Effector memory CD4-positive, alpha-beta T cell (primary cell): ENCODE measurements at regions not wholly inside any gene's neighbourhood (a gene's known extent, or its start where the extent isn't known, plus 50 kb on each side); places are given as distances from the start of the nearest gene placed in this dataset.

Experiments
- DNase-seq, 3 donors: peaks; one replicate each; pipeline ENCODE4 v3.0.0-alpha.2; 2020
- H3K27ac ChIP-seq: 2 replicates; pipeline ENCODE4 v1.7.0; 2013; ENCODE audit warnings: mild to moderate bottlenecking, low read length, moderate library complexity; ENCODE audit not compliant: insufficient read depth, poor library complexity, severe bottlenecking
- H3K27me3 ChIP-seq: replicated peaks from 2 replicates; pipeline ENCODE4 v1.7.0; 2013; ENCODE audit warnings: mild to moderate bottlenecking, low read length; ENCODE audit not compliant: insufficient read depth, control insufficient read depth, poor library complexity, severe bottlenecking
- H3K36me3 ChIP-seq: 2 replicates; pipeline ENCODE4 v1.7.0; 2013; ENCODE audit warnings: mild to moderate bottlenecking, low read length, moderate library complexity; ENCODE audit not compliant: control insufficient read depth, insufficient read depth
- H3K4me1 ChIP-seq: 2 replicates; pipeline ENCODE4 v1.7.0; 2013; ENCODE audit warnings: low read length, mild to moderate bottlenecking; ENCODE audit not compliant: control insufficient read depth, insufficient read depth, poor library complexity, severe bottlenecking
- H3K4me3 ChIP-seq: 2 replicates; pipeline ENCODE4 v1.7.0; 2013; ENCODE audit warnings: low read length, low read depth, mild to moderate bottlenecking; ENCODE audit not compliant: insufficient read depth, poor library complexity, severe bottlenecking
- H3K9me3 ChIP-seq: 2 replicates; pipeline ENCODE4 v1.7.0; 2013; ENCODE audit warnings: mild to moderate bottlenecking, low read length, moderate library complexity; ENCODE audit not compliant: control insufficient read depth

- no peak for DNase-seq
- no peak overlapping the region for H3K4me3 ChIP-seq
- no peaks in the 10 kb centered on the region for H3K4me1 ChIP-seq
- no peaks in the 10 kb centered on the region for H3K36me3 ChIP-seq
- no peaks in the 10 kb centered on the region for H3K27me3 ChIP-seq
- no peak overlapping the region for H3K27ac ChIP-seq
- no peaks in the 10 kb centered on the region for H3K9me3 ChIP-seq
These were observed 97.7 kb upstream of the TMEM170B start for GRCh38 chr6:11439876-11440275.

GRCh38 chr6:11439017-11439420, 98.5 kb upstream of the TMEM170B start:
- H3K27ac ChIP-seq = no peak overlapping the region

DNA sequence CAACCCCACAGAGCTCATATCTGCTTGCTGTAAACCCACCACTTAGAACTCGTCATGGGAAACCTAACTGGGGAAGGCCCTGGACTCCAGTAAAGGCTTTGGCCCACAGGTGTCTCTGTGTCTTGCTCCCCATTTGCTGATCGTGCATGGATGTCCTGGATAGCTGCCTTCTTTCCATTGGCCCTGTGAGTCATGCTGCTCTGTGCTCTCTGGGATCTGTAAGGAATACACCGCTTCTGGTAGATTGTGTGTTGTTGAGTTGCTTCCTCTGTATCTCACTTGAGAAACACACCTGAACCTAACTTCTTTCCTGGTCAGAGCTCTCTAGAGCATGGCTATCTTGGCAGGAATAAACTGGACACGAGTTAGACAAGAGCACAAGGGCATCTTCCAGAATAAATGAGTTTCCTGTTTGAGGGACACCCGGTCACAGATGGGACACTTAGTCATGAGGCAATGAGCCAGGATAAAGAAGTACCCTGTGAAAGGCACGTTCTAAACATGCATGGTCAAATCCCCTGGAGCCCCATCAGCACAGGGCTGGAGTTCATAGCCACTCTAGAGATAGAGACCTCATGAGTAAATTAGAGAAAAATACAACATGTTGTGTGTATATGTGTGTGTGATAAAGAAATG, 99.6 kb upstream of the TMEM170B start:
- Histone ChIP-seq H3K36me3 (no peaks in the 10 kb centered on the region), H3K27me3 (no peaks in the 10 kb centered on the region), H3K9me3 (no peaks in the 10 kb centered on the region), H3K27ac (no peak overlapping the region), H3K4me1 (no peaks in the 10 kb centered on the region), H3K4me3 (no peak overlapping the region)
- DNase-seq = no peak

More at GRCh38 chr6:11439017-11439420, 98.5 kb upstream of the TMEM170B start:
- DNase-seq = no peak
- Histone ChIP-seq H3K36me3 (no peaks in the 10 kb centered on the region), H3K9me3 (no peaks in the 10 kb centered on the region), H3K4me1 (no peaks in the 10 kb centered on the region), H3K27me3 (no peaks in the 10 kb centered on the region), H3K4me3 (no peak overlapping the region)

- no peak overlapping the region for H3K27ac ChIP-seq
- no peaks in the 10 kb centered on the region for H3K36me3 ChIP-seq
- no peaks in the 10 kb centered on the region for H3K9me3 ChIP-seq
- no peaks in the 10 kb centered on the region for H3K4me1 ChIP-seq
- no peak for DNase-seq
- no peaks in the 10 kb centered on the region for H3K27me3 ChIP-seq
- no peak overlapping the region for H3K4me3 ChIP-seq
These were observed 100.9 kb upstream of the TMEM170B start for GRCh38 chr6:11436508-11437096.

- Histone ChIP-seq H3K36me3 (no peaks in the 10 kb centered on the region), H3K4me1 (no peaks in the 10 kb centered on the region), H3K9me3 (no peaks in the 10 kb centered on the region), H3K4me3 (no peak overlapping the region), H3K27ac (no peak overlapping the region), H3K27me3 (no peaks in the 10 kb centered on the region)
- no peak for DNase-seq
These were observed 102.8 kb upstream of the TMEM170B start for GRCh38 chr6:11434565-11435326.

GRCh38 chr6:11433860-11434259, 103.7 kb upstream of the TMEM170B start:
- H3K4me1 ChIP-seq = no peaks in the 10 kb centered on the region
- H3K27ac ChIP-seq = no peak overlapping the region
- H3K9me3 ChIP-seq = no peaks in the 10 kb centered on the region
- H3K36me3 ChIP-seq = no peaks in the 10 kb centered on the region
- H3K4me3 ChIP-seq = no peak overlapping the region
- H3K27me3 ChIP-seq = no peaks in the 10 kb centered on the region
- DNase-seq = no peak

- Histone ChIP-seq H3K27me3 (no peaks in the 10 kb centered on the region), H3K27ac (no peak overlapping the region)
- DNase-seq = no peak
These were observed 104.7 kb upstream of the TMEM170B start for GRCh38 chr6:11432713-11433450.

DNA sequence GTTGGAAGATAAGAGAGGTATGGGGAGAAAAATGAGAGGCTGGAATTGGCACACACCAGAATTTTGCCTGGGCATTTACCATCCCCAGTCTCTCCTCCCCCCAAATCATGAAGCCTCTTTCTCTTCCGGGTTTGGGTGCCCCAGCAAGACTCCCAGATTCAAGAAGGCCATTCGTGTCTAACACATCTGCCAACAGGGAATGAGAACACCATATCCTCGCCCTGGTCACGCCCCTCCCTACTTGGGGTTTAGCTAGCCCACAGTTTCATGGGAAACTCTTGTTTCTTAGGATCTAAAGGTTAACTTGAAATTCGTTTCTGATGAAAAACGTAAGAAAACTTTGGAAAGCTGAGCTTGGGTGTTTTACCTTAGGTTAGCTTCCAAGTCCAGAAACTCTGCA, 105.5 kb upstream of the TMEM170B start:
- Histone ChIP-seq H3K36me3 (no peaks in the 10 kb centered on the region), H3K9me3 (no peaks in the 10 kb centered on the region), H3K4me3 (no peak overlapping the region), H3K4me1 (no peaks in the 10 kb centered on the region), H3K27me3 (no peaks in the 10 kb centered on the region), H3K27ac (no peak overlapping the region)
- no peak for DNase-seq

More at GRCh38 chr6:11432713-11433450, 104.7 kb upstream of the TMEM170B start:
- Histone ChIP-seq H3K4me3 (no peak overlapping the region), H3K9me3 (no peaks in the 10 kb centered on the region), H3K36me3 (no peaks in the 10 kb centered on the region), H3K4me1 (no peaks in the 10 kb centered on the region)

GRCh38 chr6:11431455-11431937, 106.1 kb upstream of the TMEM170B start:
- no peaks in the 10 kb centered on the region for H3K27me3 ChIP-seq
- H3K9me3 ChIP-seq = no peaks in the 10 kb centered on the region
- H3K4me1 ChIP-seq = no peaks in the 10 kb centered on the region
- DNase-seq = no peak
- no peaks in the 10 kb centered on the region for H3K36me3 ChIP-seq
- H3K27ac ChIP-seq = no peak overlapping the region
- H3K4me3 ChIP-seq = no peak overlapping the region
